Lower leg skin (tissue), 4 donors: ENCODE measurements at regions not wholly inside any gene's neighbourhood (a gene's known extent, or its start where the extent isn't known, plus 50 kb on each side); places are given as distances from the start of the nearest gene placed in this dataset.

ENCODE experiments used
- DNase-seq, 2 donors: peaks; one replicate each; pipeline ENCODE4 v3.0.0-alpha.2; 2019; ENCODE audit warnings: low spot score in 2 of 2
- H3K4me3 ChIP-seq: fragments of 200-600 bp; sonication (generic); 2 replicates; pipeline ENCODE4 v1.5.1; 2017; ENCODE audit warnings: mild to moderate bottlenecking, low read depth; ENCODE audit not compliant: poor library complexity, severe bottlenecking
- CTCF ChIP-seq, 3 donors: fragments of 450-650 bp; IDR thresholded peaks; one replicate each; pipeline ENCODE4 v1.5.1; 2016; ENCODE audit warnings: antibody characterized with exemption in 3 of 3, mild to moderate bottlenecking in 3 of 3, moderate library complexity in 2 of 3
- POLR2A ChIP-seq, 2 donors: fragments of 450-650 bp; IDR thresholded peaks; one replicate each; pipeline ENCODE4 v1.6.1; 2016 to 2017; ENCODE audit warnings: antibody characterized with exemption in 2 of 2, mild to moderate bottlenecking in 1 of 2, moderate library complexity in 1 of 2
- WGBS, 2 donors: methylation state at CpG; one replicate each; pipeline ENCODE4 v1.1.5; 2018; 5-methylcytosine and 5-hydroxymethylcytosine counted together
- intact Hi-C: fragments of 100-400 bp; cut with DNase I; formaldehyde crosslinking; loops from one replicate; pipeline ENCODE4 v1.15.0; 2023; ENCODE audit warnings: low total_unique reads

GRCh38 chr18:34085140-34085739 lies 139.5 kb downstream of the NOL4 start:
- intact Hi-C loops, result no loop called here
- H3K4me3 ChIP-seq, result no peak overlapping the region
- WGBS, 2 donors, result 41 to 55% methylated on average over 4 of the region's 4 CpGs
- no peak for TF ChIP-seq CTCF (IDR thresholded peaks at IDR 0.05)
- TF ChIP-seq POLR2A (IDR thresholded peaks at IDR 0.05), result no peak
- DNase-seq, result no peak

- intact Hi-C loops, result no loop called here
- DNase-seq, result no peak
- H3K4me3 ChIP-seq, result no peak overlapping the region
- no peak for TF ChIP-seq POLR2A (IDR thresholded peaks at IDR 0.05)
- WGBS, 2 donors, result 37 to 38% methylated on average over 2 of the region's 2 CpGs
Measured at GRCh38 chr18:34084635-34085034, 140.1 kb downstream of the NOL4 start.

- H3K4me3 ChIP-seq, result no peak overlapping the region
- TF ChIP-seq POLR2A (IDR thresholded peaks at IDR 0.05) (no peak), CTCF (IDR thresholded peaks at IDR 0.05) (no peak)
- intact Hi-C loops, result no loop called here
- DNase-seq, result no peak
- 71 to 81% methylated on average over 9 of the region's 9 CpGs for WGBS, 2 donors
Measured at GRCh38 chr18:34083910-34084535, 140.7 kb downstream of the NOL4 start.

GRCh38 chr18:34077599-34077998 lies 147.1 kb downstream of the NOL4 start:
- no peak overlapping the region for H3K4me3 ChIP-seq
- intact Hi-C loops, result no loop called here
- DNase-seq, result no peak
- TF ChIP-seq POLR2A (IDR thresholded peaks at IDR 0.05), result no peak
- TF ChIP-seq CTCF (IDR thresholded peaks at IDR 0.05), result no peak

GRCh38 chr18:34075963-34076860 lies 148.5 kb downstream of the NOL4 start:
- 82 to 86% methylated on average over 10 of the region's 10 CpGs for WGBS, 2 donors
- DNase-seq, result no peak
- no peak overlapping the region for H3K4me3 ChIP-seq
- no peak for TF ChIP-seq POLR2A (IDR thresholded peaks at IDR 0.05)
- TF ChIP-seq CTCF (IDR thresholded peaks at IDR 0.05), result no peak
- intact Hi-C loops, result no loop called here

GRCh38 chr18:34061226-34061625 lies 163.5 kb downstream of the NOL4 start:
- intact Hi-C loops, result no loop called here
- TF ChIP-seq POLR2A (IDR thresholded peaks at IDR 0.05), result no peak
- TF ChIP-seq CTCF (IDR thresholded peaks at IDR 0.05), result no peak
- H3K4me3 ChIP-seq, result no peak overlapping the region
- DNase-seq, result no peak
